Thyroid gland (tissue), 4 donors: ENCODE measurements at regions not wholly inside any gene's neighbourhood (a gene's known extent, or its start where the extent isn't known, plus 50 kb on each side); places are given as distances from the start of the nearest gene placed in this dataset.

Source experiments
- POLR2A ChIP-seq, 2 donors: fragments of 450-650 bp; IDR thresholded peaks; one replicate each; pipeline ENCODE4 v1.6.1; 2017; ENCODE audit warnings: antibody characterized with exemption in 2 of 2, mild to moderate bottlenecking in 2 of 2, moderate library complexity in 1 of 2
- TF ChIP-seq, protein P1 (sequence below), 6 experiments: fragments of 200-600 bp in 3 of 6; fragments of 450-650 bp in 3 of 6; sonication (generic) in 3 of 6; IDR thresholded peaks; one replicate each; pipeline ENCODE4 v1.5.1; 2016 to 2019; ENCODE audit warnings: antibody characterized with exemption in 6 of 6, mild to moderate bottlenecking in 2 of 6, inconsistent platforms in 1 of 6, moderate library complexity in 1 of 6

DNA sequence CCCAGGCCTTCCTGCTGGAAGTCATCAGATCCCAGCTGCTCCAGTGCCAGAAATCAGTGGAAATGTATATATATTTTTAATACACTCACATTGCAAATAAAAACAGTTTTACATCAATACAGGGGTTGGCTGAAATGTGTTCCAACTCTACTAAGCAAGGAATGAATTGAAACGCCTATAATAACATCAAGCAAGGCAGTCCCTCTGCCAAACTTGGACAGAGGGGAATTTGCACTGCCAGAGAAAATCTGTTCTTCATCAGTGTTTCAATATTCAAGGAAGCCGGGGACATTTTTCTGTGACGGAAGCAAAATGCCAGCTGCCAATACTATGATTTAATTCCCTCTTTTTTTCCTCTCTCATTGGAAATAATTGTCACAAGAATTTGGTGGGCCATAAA, 335.3 kb downstream of the TNS1 start:
- TF ChIP-seq, protein P1, sequence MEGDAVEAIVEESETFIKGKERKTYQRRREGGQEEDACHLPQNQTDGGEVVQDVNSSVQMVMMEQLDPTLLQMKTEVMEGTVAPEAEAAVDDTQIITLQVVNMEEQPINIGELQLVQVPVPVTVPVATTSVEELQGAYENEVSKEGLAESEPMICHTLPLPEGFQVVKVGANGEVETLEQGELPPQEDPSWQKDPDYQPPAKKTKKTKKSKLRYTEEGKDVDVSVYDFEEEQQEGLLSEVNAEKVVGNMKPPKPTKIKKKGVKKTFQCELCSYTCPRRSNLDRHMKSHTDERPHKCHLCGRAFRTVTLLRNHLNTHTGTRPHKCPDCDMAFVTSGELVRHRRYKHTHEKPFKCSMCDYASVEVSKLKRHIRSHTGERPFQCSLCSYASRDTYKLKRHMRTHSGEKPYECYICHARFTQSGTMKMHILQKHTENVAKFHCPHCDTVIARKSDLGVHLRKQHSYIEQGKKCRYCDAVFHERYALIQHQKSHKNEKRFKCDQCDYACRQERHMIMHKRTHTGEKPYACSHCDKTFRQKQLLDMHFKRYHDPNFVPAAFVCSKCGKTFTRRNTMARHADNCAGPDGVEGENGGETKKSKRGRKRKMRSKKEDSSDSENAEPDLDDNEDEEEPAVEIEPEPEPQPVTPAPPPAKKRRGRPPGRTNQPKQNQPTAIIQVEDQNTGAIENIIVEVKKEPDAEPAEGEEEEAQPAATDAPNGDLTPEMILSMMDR (IDR thresholded peaks at IDR 0.05): no peak
- TF ChIP-seq POLR2A (IDR thresholded peaks at IDR 0.05): no peak
